SH-SY5Y (cell line): ENCODE measurements at regions not wholly inside any gene's neighbourhood (a gene's known extent, or its start where the extent isn't known, plus 50 kb on each side); places are given as distances from the start of the nearest gene placed in this dataset.

Experiments
- GATA2 ChIP-seq: IDR thresholded peaks from 2 replicates; pipeline ENCODE4 v1.6.1; 2011; ENCODE audit warnings: mild to moderate bottlenecking, low read depth, low read length
- GATA3 ChIP-seq: IDR thresholded peaks from 2 replicates; pipeline ENCODE4 v1.6.1; 2011; ENCODE audit warnings: low read depth, mild to moderate bottlenecking, low read length, moderate library complexity

- TF ChIP-seq GATA2 (no peak), GATA3 (no peak)
Observed at GRCh38 chr10:61047081-61047480, 103.1 kb upstream of the RHOBTB1 start.
